ENCODE measurements at regions not wholly inside any gene's neighbourhood (a gene's known extent, or its start where the extent isn't known, plus 50 kb on each side); places are given as distances from the start of the nearest gene placed in this dataset.
"Not testable (repeated sequence)": the region's sequence is repeated elsewhere in the genome, so short reads cannot be mapped to it uniquely, and the experiment has no call there.

DNA sequence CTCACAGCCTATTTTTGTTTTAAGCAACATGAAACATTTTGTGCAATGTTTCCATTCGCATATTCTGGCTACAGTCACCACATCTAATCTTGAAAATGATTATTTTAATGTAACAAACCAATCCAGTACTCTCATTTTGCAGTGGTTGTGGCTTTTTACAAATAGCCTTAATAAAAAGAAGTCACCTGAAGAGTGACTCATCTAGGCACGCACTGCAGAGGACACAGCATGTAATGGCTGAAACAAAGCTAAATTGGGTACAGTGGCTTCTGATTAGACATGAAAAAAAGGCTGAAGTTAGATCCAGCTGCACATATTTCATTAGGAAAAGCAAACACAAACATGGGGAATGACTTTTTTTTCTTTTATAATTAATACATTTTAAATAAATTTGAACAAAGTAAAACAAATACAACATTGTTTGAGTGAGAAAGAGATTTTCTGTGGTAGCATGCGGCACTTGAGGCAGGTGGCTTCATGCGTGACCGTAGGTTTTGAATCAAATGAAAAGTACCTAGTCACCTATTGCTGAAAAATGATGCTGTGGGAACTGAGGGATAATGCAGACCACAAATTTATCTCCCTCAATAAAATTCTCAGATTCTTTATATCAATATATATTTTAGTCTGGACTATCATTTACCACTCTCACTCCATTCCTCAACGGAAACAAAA lies 240.8 kb upstream of the DDX53 start:
- no peak for DNase-seq
- H3K9me3 Mint-ChIP-seq = no peaks in the 10 kb centered on the region
- intact Hi-C loops (cut with micrococcal nuclease) = no loop called here
- no peaks in the 10 kb centered on the region for H3K4me1 Mint-ChIP-seq
- no peaks in the 10 kb centered on the region for H3K27me3 Mint-ChIP-seq
- no peaks in the 10 kb centered on the region for H3K36me3 Mint-ChIP-seq (ENCODE audit: low read depth)
- H3K4me3 Mint-ChIP-seq = no peak overlapping the region
- no peak overlapping the region for H3K27ac Mint-ChIP-seq

- no peak overlapping the region for H3K4me3 Mint-ChIP-seq
Observed at GRCh38 chrX:22760513-22761057, 239.2 kb upstream of the DDX53 start.

GRCh38 chrX:22788221-22788620 lies 211.5 kb upstream of the DDX53 start:
- no peaks in the 10 kb centered on the region for H3K4me1 Mint-ChIP-seq
- no peaks in the 10 kb centered on the region for H3K36me3 Mint-ChIP-seq (ENCODE audit: low read depth)
- no peak for DNase-seq
- no peak overlapping the region for H3K4me3 Mint-ChIP-seq
- H3K27me3 Mint-ChIP-seq = no peaks in the 10 kb centered on the region
- intact Hi-C loops (cut with micrococcal nuclease) = no loop called here
- H3K9me3 Mint-ChIP-seq = no peaks in the 10 kb centered on the region
- no peak overlapping the region for H3K27ac Mint-ChIP-seq

More at GRCh38 chrX:22760513-22761057, 239.2 kb upstream of the DDX53 start:
- Mint-ChIP-seq H3K4me1 (no peaks in the 10 kb centered on the region), H3K27ac (no peak overlapping the region), H3K9me3 (no peaks in the 10 kb centered on the region), H3K27me3 (no peaks in the 10 kb centered on the region), H3K36me3 (ENCODE audit: low read depth) (no peaks in the 10 kb centered on the region)
- no peak for DNase-seq
- intact Hi-C loops (cut with micrococcal nuclease) = no loop called here

- no peak overlapping the region for H3K27ac Mint-ChIP-seq
- H3K4me3 Mint-ChIP-seq = no peak overlapping the region
- no peaks in the 10 kb centered on the region for H3K27me3 Mint-ChIP-seq
- intact Hi-C loops (cut with micrococcal nuclease) = no loop called here
- H3K36me3 Mint-ChIP-seq (ENCODE audit: low read depth) = no peaks in the 10 kb centered on the region
- H3K9me3 Mint-ChIP-seq = no peaks in the 10 kb centered on the region
- no peak for DNase-seq
- no peaks in the 10 kb centered on the region for H3K4me1 Mint-ChIP-seq
Observed at GRCh38 chrX:22795671-22796070, 204.1 kb upstream of the DDX53 start.

DNA sequence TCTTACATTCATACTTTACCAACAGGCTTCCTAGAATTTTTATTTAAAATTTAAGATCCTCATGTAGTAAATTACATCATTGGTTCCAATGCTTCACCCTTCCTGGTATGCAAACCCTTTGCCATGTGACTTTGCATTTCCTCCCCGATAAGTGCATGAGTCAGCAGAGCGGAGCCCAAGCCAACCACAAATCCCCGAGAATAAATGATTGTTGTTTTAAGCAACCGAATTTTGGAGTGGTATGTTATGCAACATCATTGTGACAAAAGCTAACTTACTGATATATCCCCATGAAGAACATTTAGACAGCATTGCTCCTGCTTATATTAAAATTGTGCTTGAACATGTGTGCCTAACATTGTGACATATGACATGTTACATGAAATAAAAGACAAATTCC lies 199.4 kb upstream of the DDX53 start:
- no peak overlapping the region for H3K4me3 Mint-ChIP-seq
- DNase-seq = no peak
- no peaks in the 10 kb centered on the region for H3K27me3 Mint-ChIP-seq
- no peaks in the 10 kb centered on the region for H3K36me3 Mint-ChIP-seq (ENCODE audit: low read depth)
- H3K9me3 Mint-ChIP-seq = no peaks in the 10 kb centered on the region
- H3K4me1 Mint-ChIP-seq = no peaks in the 10 kb centered on the region
- intact Hi-C loops (cut with micrococcal nuclease) = no loop called here
- H3K27ac Mint-ChIP-seq = no peak overlapping the region

- no peak for DNase-seq
- H3K4me1 Mint-ChIP-seq = no peaks in the 10 kb centered on the region
- H3K27ac Mint-ChIP-seq = no peak overlapping the region
- no peaks in the 10 kb centered on the region for H3K9me3 Mint-ChIP-seq
- no peak overlapping the region for H3K4me3 Mint-ChIP-seq
- intact Hi-C loops (cut with micrococcal nuclease) = no loop called here
- H3K36me3 Mint-ChIP-seq (ENCODE audit: low read depth) = no peaks in the 10 kb centered on the region
- no peaks in the 10 kb centered on the region for H3K27me3 Mint-ChIP-seq
Observed at GRCh38 chrX:22800806-22801205, 199.0 kb upstream of the DDX53 start.

GRCh38 chrX:22803353-22803752 lies 196.4 kb upstream of the DDX53 start:
- Mint-ChIP-seq H3K4me1 (no peaks in the 10 kb centered on the region), H3K36me3 (ENCODE audit: low read depth) (no peaks in the 10 kb centered on the region), H3K27ac (no peak overlapping the region), H3K4me3 (no peak overlapping the region), H3K9me3 (no peaks in the 10 kb centered on the region), H3K27me3 (no peaks in the 10 kb centered on the region)
- no peak for DNase-seq
- intact Hi-C loops (cut with micrococcal nuclease) = no loop called here

DNA sequence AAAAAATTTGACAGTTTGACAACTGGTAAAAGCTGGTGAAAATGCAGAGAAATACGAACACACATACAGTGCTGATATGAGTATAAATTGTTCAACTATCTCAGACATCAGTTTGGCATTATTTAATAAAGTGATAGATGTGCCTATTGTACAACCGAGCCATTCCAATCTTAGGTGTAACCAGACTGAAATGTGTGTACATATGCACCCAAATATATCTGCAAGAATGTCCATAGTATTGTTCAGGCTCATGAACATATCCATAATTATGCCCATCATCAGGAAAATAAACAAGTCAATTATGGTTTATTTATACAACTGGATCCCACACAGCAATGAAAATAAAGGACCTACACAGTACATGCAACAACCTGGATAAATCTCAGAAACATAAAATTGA lies 188.9 kb upstream of the DDX53 start:
- DNase-seq = no peak
- no peaks in the 10 kb centered on the region for H3K9me3 Mint-ChIP-seq
- intact Hi-C loops (cut with micrococcal nuclease) = no loop called here
- no peak overlapping the region for H3K4me3 Mint-ChIP-seq
- H3K36me3 Mint-ChIP-seq (ENCODE audit: low read depth) = no peaks in the 10 kb centered on the region
- H3K27ac Mint-ChIP-seq = no peak overlapping the region
- no peaks in the 10 kb centered on the region for H3K27me3 Mint-ChIP-seq
- H3K4me1 Mint-ChIP-seq = no peaks in the 10 kb centered on the region

GRCh38 chrX:22818061-22818460 lies 181.7 kb upstream of the DDX53 start:
- intact Hi-C loops (cut with micrococcal nuclease) = no loop called here
- no peak for DNase-seq
- H3K27me3 Mint-ChIP-seq = no peaks in the 10 kb centered on the region
- H3K4me3 Mint-ChIP-seq = no peak overlapping the region
- no peaks in the 10 kb centered on the region for H3K36me3 Mint-ChIP-seq (ENCODE audit: low read depth)
- H3K27ac Mint-ChIP-seq = no peak overlapping the region
- H3K9me3 Mint-ChIP-seq = no peaks in the 10 kb centered on the region
- H3K4me1 Mint-ChIP-seq = no peaks in the 10 kb centered on the region

DNA sequence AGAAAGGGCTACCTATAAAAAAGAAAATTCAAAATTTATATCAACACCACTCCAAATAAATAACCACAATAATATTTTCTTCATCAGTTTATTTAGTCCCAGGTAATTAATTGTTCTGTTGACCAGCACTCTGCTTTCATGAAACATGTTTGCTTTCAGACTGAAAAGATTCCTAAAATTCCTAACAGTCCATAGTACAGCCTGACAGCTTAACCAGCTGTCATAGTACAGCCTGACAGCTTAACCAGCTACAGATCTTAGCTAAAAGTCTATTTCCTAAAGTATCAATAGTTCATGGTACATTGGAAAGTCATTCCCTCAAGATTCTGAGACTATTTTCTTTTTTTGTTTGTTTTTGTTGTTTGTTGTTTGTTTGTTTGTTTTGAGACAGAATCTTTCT lies 144.1 kb upstream of the DDX53 start:
- no peak overlapping the region for H3K4me3 Mint-ChIP-seq
- no peaks in the 10 kb centered on the region for H3K4me1 Mint-ChIP-seq
- H3K36me3 Mint-ChIP-seq (ENCODE audit: low read depth) = no peaks in the 10 kb centered on the region
- no peaks in the 10 kb centered on the region for H3K27me3 Mint-ChIP-seq
- intact Hi-C loops (cut with micrococcal nuclease) = no loop called here
- H3K27ac Mint-ChIP-seq = no peak overlapping the region
- no peaks in the 10 kb centered on the region for H3K9me3 Mint-ChIP-seq
- no peak for DNase-seq

DNA sequence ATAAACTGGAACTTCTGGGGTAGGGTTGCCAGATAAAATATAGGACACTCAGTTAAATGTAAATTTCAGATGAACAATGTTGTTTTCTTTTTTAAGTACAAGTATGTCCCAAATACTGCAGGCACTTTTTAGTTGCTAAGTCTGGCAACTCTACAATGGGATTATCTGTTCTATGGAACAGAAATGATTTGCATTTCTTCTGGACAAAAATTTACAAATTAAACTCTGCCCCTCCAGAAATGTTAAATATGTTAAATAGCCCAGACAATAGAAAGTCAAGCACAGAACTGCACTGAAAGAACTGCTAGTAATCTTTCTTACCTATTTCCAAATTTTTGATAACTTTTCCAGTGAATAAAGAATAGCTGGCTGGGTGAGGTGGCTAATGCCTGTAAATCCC lies 140.1 kb upstream of the DDX53 start:
- Mint-ChIP-seq H3K27me3 (no peaks in the 10 kb centered on the region), H3K27ac (no peak overlapping the region), H3K4me1 (no peaks in the 10 kb centered on the region), H3K9me3 (no peaks in the 10 kb centered on the region), H3K36me3 (ENCODE audit: low read depth) (no peaks in the 10 kb centered on the region), H3K4me3 (no peak overlapping the region)
- intact Hi-C loops (cut with micrococcal nuclease) = no loop called here
- no peak for DNase-seq

DNA sequence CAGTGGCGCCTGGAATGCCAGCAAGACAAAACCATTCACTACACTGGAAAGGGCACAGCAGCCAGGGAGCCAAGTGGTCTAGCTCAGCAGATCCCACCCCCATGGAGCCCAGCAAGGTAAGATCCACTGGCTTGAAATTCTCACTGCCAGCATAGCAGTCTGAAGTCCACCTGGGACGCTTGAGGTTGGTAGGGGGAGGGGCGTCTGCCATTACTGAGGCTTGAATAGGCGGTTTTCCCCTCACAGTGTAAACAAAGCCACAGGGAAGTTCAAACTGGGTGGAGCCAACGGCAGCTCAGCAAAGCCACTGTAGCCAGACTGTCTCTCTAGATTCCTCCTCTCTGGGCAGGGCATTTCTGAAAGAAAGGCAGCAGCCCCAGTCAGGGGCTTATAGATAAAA lies 133.0 kb upstream of the DDX53 start:
- H3K4me3 Mint-ChIP-seq; H3K27me3 Mint-ChIP-seq; DNase-seq; H3K4me1 Mint-ChIP-seq; H3K27ac Mint-ChIP-seq; intact Hi-C loops (cut with micrococcal nuclease); H3K36me3 Mint-ChIP-seq (ENCODE audit: low read depth); H3K9me3 Mint-ChIP-seq: not testable (repeated sequence)

- H3K36me3 Mint-ChIP-seq (ENCODE audit: low read depth) = no peaks in the 10 kb centered on the region
- no peaks in the 10 kb centered on the region for H3K4me1 Mint-ChIP-seq
- intact Hi-C loops (cut with micrococcal nuclease) = no loop called here
- no peak overlapping the region for H3K27ac Mint-ChIP-seq
- no peak overlapping the region for H3K4me3 Mint-ChIP-seq
- no peaks in the 10 kb centered on the region for H3K9me3 Mint-ChIP-seq
- no peak for DNase-seq
- no peaks in the 10 kb centered on the region for H3K27me3 Mint-ChIP-seq
Observed at GRCh38 chrX:22882543-22882942, 117.2 kb upstream of the DDX53 start.

DNA sequence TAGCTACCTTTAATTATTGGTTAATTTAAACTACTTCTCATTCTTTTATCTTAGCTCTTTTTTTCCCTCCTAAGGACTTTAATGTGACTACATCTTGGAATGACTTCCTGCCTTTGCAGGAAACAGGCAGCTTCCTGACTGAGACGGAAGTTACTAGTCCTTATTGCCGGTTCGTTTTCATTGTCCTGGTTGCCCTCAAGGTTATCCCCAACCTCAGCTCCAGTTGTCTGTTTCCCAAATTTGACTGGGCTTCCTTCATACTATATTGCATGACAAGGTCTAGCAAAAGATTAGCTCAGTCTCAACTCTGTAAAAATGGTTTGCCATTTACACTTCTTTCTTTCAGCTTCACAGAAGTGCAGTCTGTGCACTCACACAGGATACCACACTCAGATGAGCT lies 109.9 kb upstream of the DDX53 start:
- Mint-ChIP-seq H3K27ac (no peak overlapping the region), H3K4me3 (no peak overlapping the region)

DNA sequence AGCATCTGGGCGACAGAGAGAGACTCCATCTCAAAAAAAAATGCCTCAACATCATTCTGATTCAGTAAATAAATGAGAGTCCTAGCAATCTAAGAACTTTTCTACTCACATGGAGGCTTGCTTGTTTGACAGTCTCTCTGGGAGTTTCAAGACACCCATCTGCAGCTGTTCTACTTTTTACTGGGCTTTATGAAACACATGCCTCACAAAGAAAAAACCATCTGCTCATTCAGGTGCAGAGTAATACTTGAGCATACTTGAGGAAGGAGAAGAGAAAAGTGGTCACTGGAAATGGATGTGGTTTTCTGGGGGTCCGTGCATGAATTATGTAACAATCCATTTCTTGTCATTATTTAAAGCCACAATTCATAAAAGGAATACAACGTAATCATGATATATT lies 87.1 kb upstream of the DDX53 start:
- Mint-ChIP-seq H3K27me3 (no peaks in the 10 kb centered on the region), H3K36me3 (ENCODE audit: low read depth) (no peaks in the 10 kb centered on the region), H3K27ac (no peak overlapping the region), H3K9me3 (no peaks in the 10 kb centered on the region), H3K4me1 (no peaks in the 10 kb centered on the region), H3K4me3 (no peak overlapping the region)
- intact Hi-C loops (cut with micrococcal nuclease) = no loop called here
- no peak for DNase-seq

More for the DNA sequence above, 109.9 kb upstream of the DDX53 start:
- intact Hi-C loops (cut with micrococcal nuclease) = no loop called here
- DNase-seq = no peak
- no peaks in the 10 kb centered on the region for H3K36me3 Mint-ChIP-seq (ENCODE audit: low read depth)
- no peaks in the 10 kb centered on the region for H3K4me1 Mint-ChIP-seq
- no peaks in the 10 kb centered on the region for H3K27me3 Mint-ChIP-seq
- no peaks in the 10 kb centered on the region for H3K9me3 Mint-ChIP-seq
